CD4-positive, alpha-beta T cell (primary cell): ENCODE measurements at regions not wholly inside any gene's neighbourhood (a gene's known extent, or its start where the extent isn't known, plus 50 kb on each side); places are given as distances from the start of the nearest gene placed in this dataset.

Experiments
- ATAC-seq: fragments of 200-7000 bp; cut with Tn5 transposase; one replicate; pipeline ENCODE4 v1.10.0; 2022; ENCODE audit warnings: mild to moderate bottlenecking; ENCODE audit not compliant: poor library complexity
- CTCF ChIA-PET: fragments of 350-600 bp; sonication (Branson Sonifier 250); formaldehyde crosslinking; loops from one replicate; lab custom pipeline; 2021; ENCODE audit warnings: antibody characterized with exemption, inconsistent platforms; lab: Charles Lee
- POLR2A ChIA-PET: fragments of 350-600 bp; sonication (Branson Sonifier 250); formaldehyde crosslinking; loops from one replicate; lab custom pipeline; 2021; ENCODE audit warnings: antibody characterized with exemption, inconsistent platforms; lab: Charles Lee
- DNase-seq, 14 experiments: peaks; one replicate each; pipeline ENCODE4 v3.0.0-alpha.2; 2013 to 2020; ENCODE audit warnings: mixed read lengths in 2 of 14
- H3K27ac ChIP-seq, 2 donors: one replicate each; pipeline versions ENCODE4 v1.5.1 to v1.7.0; 2013; ENCODE audit warnings: low read length in 2 of 2, low read depth in 1 of 2, mild to moderate bottlenecking in 1 of 2
- H3K27me3 ChIP-seq, 2 experiments: 1 replicate in 1 of 2; 2 replicates in 1 of 2; pipeline versions ENCODE4 v1.6.1 to v1.7.0; 2013; ENCODE audit warnings: low read length in 2 of 2, control low read depth in 1 of 2, mild to moderate bottlenecking in 1 of 2, moderate library complexity in 1 of 2; ENCODE audit not compliant: insufficient read depth in 2 of 2, control insufficient read depth in 1 of 2
- H3K36me3 ChIP-seq: one replicate; pipeline ENCODE4 v1.6.1; 2013; ENCODE audit warnings: low read length, control low read depth; ENCODE audit not compliant: insufficient read depth
- H3K4me1 ChIP-seq: one replicate; pipeline ENCODE4 v1.6.1; 2013; ENCODE audit warnings: low read length, control low read depth; ENCODE audit not compliant: insufficient read depth
- H3K4me3 ChIP-seq: one replicate; pipeline ENCODE4 v1.5.1; 2013; ENCODE audit warnings: mild to moderate bottlenecking, low read length, moderate library complexity
- H3K9me3 ChIP-seq, 2 experiments: 1 replicate in 1 of 2; 2 replicates in 1 of 2; pipeline versions ENCODE4 v1.6.1 to v1.7.0; 2013; ENCODE audit warnings: low read length in 2 of 2, mild to moderate bottlenecking in 2 of 2, control low read depth in 1 of 2, moderate library complexity in 1 of 2; ENCODE audit not compliant: control insufficient read depth in 1 of 2, insufficient read depth in 1 of 2
- H3K27ac Mint-ChIP-seq: one replicate; pipeline ENCODE4 v1.8.0; 2020; ENCODE audit warnings: mixed read lengths
- H3K27me3 Mint-ChIP-seq: one replicate; pipeline ENCODE4 v1.8.0; 2021; ENCODE audit warnings: mixed read lengths
- H3K36me3 Mint-ChIP-seq: one replicate; pipeline ENCODE4 v1.8.0; 2021; ENCODE audit warnings: low read depth, mixed read lengths
- H3K4me1 Mint-ChIP-seq: one replicate; pipeline ENCODE4 v1.8.0; 2021; ENCODE audit warnings: low read depth, mixed read lengths
- H3K4me3 Mint-ChIP-seq: one replicate; pipeline ENCODE4 v1.8.0; 2020; ENCODE audit warnings: mild to moderate bottlenecking, mixed read lengths
- H3K9me3 Mint-ChIP-seq: one replicate; pipeline ENCODE4 v1.8.0; 2020; ENCODE audit warnings: mixed read lengths
- CTCF ChIP-seq: fragments of 200-600 bp; IDR thresholded peaks from one replicate; pipeline ENCODE4 v1.8.0; 2022; ENCODE audit warnings: antibody characterized with exemption, mild to moderate bottlenecking
- intact Hi-C, 2 experiments: fragments of 100-400 bp; cut with DNase I in 1 of 2; cut with micrococcal nuclease in 1 of 2; formaldehyde crosslinking; loops; one replicate each; pipeline versions ENCODE4 v1.15.1 to v1.9.0; 2023 to 2025; cut with DNase I, micrococcal nuclease

GRCh38 chr3:72339670-72340030 is 508.6 kb downstream of the SHQ1 start:
- no peaks in the 10 kb centered on the region for H3K36me3 ChIP-seq
- ChIA-PET CTCF (no interaction called here), POLR2A (interaction anchor here (0.5 kb wide), 1 partner anchor 1006 kb away, joined by 4 read pairs; no protein-coding TSS in a partner anchor)
- peaks cover 8% of the 10 kb centered on the region for H3K4me1 ChIP-seq
- Mint-ChIP-seq H3K27ac (no peak overlapping the region), H3K4me3 (no peak overlapping the region), H3K36me3 (no peaks in the 10 kb centered on the region), H3K9me3 (no peaks in the 10 kb centered on the region), H3K27me3 (no peaks in the 10 kb centered on the region), H3K4me1 (peaks cover 23% of the 10 kb centered on the region)
- no peak overlapping the region for H3K27ac ChIP-seq
- intact Hi-C loops: no loop called here
- ATAC-seq (no peak), DNase-seq (no peak)
- peaks cover 0 to 4% of the 10 kb centered on the region in 2 experiments for H3K9me3 ChIP-seq
- H3K27me3 ChIP-seq: no peaks in the 10 kb centered on the region
- no peak overlapping the region for H3K4me3 ChIP-seq
- no peak for TF ChIP-seq CTCF

GRCh38 chr3:72338942-72339669 is 509.1 kb downstream of the SHQ1 start:
- ChIA-PET POLR2A (interaction anchor here (0.5 kb wide), 1 partner anchor 1006 kb away, joined by 4 read pairs; no protein-coding TSS in a partner anchor), CTCF (no interaction called here)
- Mint-ChIP-seq H3K27me3 (no peaks in the 10 kb centered on the region), H3K4me1 (peaks cover 18% of the 10 kb centered on the region), H3K9me3 (no peaks in the 10 kb centered on the region), H3K4me3 (no peak overlapping the region), H3K36me3 (no peaks in the 10 kb centered on the region), H3K27ac (no peak overlapping the region)
- no peak overlapping the region for H3K27ac ChIP-seq
- peaks cover 0 to 8% of the 10 kb centered on the region in 2 experiments for H3K9me3 ChIP-seq
- H3K36me3 ChIP-seq: no peaks in the 10 kb centered on the region
- H3K4me3 ChIP-seq: no peak overlapping the region
- H3K4me1 ChIP-seq: peaks cover 5% of the 10 kb centered on the region
- no peak for TF ChIP-seq CTCF
- ATAC-seq: no peak
- intact Hi-C loops: no loop called here
- peak in 3 of 14 experiments; percentile 16 to 72 (median 56) for DNase-seq
- no peaks in the 10 kb centered on the region for H3K27me3 ChIP-seq

GRCh38 chr3:72338082-72338941 is 509.9 kb downstream of the SHQ1 start:
- H3K9me3 Mint-ChIP-seq: no peaks in the 10 kb centered on the region
- ChIA-PET POLR2A (no interaction called here), CTCF (no interaction called here)
- H3K27me3 ChIP-seq: no peaks in the 10 kb centered on the region
- peak in 1 of 14 experiments; percentile 39 for DNase-seq
- peaks cover 10% of the 10 kb centered on the region for H3K4me1 Mint-ChIP-seq
- H3K36me3 ChIP-seq: no peaks in the 10 kb centered on the region
- no peaks in the 10 kb centered on the region for H3K36me3 Mint-ChIP-seq
- peaks cover 3% of the 10 kb centered on the region for H3K4me1 ChIP-seq
- peaks cover 0 to 9% of the 10 kb centered on the region in 2 experiments for H3K9me3 ChIP-seq
- H3K27ac Mint-ChIP-seq: no peak overlapping the region
- no peak overlapping the region for H3K4me3 Mint-ChIP-seq
- TF ChIP-seq CTCF: no peak
- no peaks in the 10 kb centered on the region for H3K27me3 Mint-ChIP-seq
- intact Hi-C loops: no loop called here
- no peak overlapping the region for H3K4me3 ChIP-seq
- no peak for ATAC-seq
- no peak overlapping the region for H3K27ac ChIP-seq
